K562 (cell line): ENCODE measurements at regions not wholly inside any gene's neighbourhood (a gene's known extent, or its start where the extent isn't known, plus 50 kb on each side); places are given as distances from the start of the nearest gene placed in this dataset.

Experiments used
- ATAC-seq: fragments of 200-7000 bp; cut with Tn5 transposase; 3 replicates; pipeline ENCODE4 v1.9.1; 2020; ENCODE audit warnings: moderate library complexity
- BruUV-seq: library from RNA; stranded (reverse); fragments of 400-500 nt; replicated peaks from 2 replicates; lab custom pipeline; 2021; lab: Mats Ljungman, UMichigan
- CTCF ChIA-PET: fragments of 300-600 bp; formaldehyde crosslinking; extraction: SDS; loops from one replicate; lab custom pipeline; 2021; ENCODE audit warnings: low intra/inter-chr PET ratio; lab: Yijun Ruan, JAX
- POLR2A ChIA-PET: fragments of 300-600, 350-650 bp; sonication (Branson Sonifier 250); formaldehyde crosslinking; extraction: SDS; loops from one replicate; lab custom pipeline; 2021; ENCODE audit warnings: antibody characterized with exemption, inconsistent platforms; lab: Yijun Ruan, JAX
- DNase-seq, 4 experiments: peaks; one replicate each; pipeline versions ENCODE4 v3.0.0 to v3.0.0-alpha.2; 2011 to 2018; ENCODE audit warnings: low spot score in 3 of 4, mixed read lengths in 3 of 4; ENCODE audit errors: extremely low read depth in 1 of 4
- FAIRE-seq: peaks from 2 replicates; lab custom pipeline; 2011; peaks lifted over from hg19 to GRCh38; lab: Jason Lieb, UNC
- H2AFZ ChIP-seq: 2 replicates; pipeline ENCODE4 v1.6.0; 2011; ENCODE audit warnings: low read depth, low read length, control low read depth, inconsistent platforms
- H3K27ac ChIP-seq: fragments of 200-600 bp; 3 replicates; pipeline ENCODE4 v1.8.0; 2011; ENCODE audit warnings: low read depth, mild to moderate bottlenecking, control low read depth, inconsistent platforms, low read length, moderate library complexity, mixed read lengths; ENCODE audit errors: extremely low read depth
- H3K27me3 ChIP-seq, 2 experiments: fragments of 300-600 bp in 1 of 2; 2 replicates in 1 of 2; 3 replicates in 1 of 2; pipeline versions ENCODE4 v1.6.0 to v1.8.0; 2011; ENCODE audit warnings: inconsistent platforms in 2 of 2, low read length in 2 of 2, mild to moderate bottlenecking in 1 of 2, mixed read lengths in 1 of 2, moderate library complexity in 1 of 2; ENCODE audit not compliant: control insufficient read depth in 2 of 2, insufficient read depth in 2 of 2
- H3K36me3 ChIP-seq: fragments of 300-600 bp; 3 replicates; pipeline ENCODE4 v1.8.0; 2011; ENCODE audit warnings: mild to moderate bottlenecking, low read length, inconsistent platforms; ENCODE audit not compliant: control insufficient read depth, insufficient read depth
- H3K4me1 ChIP-seq, 2 experiments: fragments of 200-600 bp in 1 of 2; replicated peaks in 1 of 2; 2 replicates in 1 of 2; 3 replicates in 1 of 2; pipeline versions ENCODE4 v1.5.1 to v1.8.0; 2011; ENCODE audit warnings: inconsistent platforms in 2 of 2, low read length in 2 of 2, mild to moderate bottlenecking in 1 of 2, mixed read lengths in 1 of 2, moderate library complexity in 1 of 2; ENCODE audit not compliant: control insufficient read depth in 2 of 2, insufficient read depth in 2 of 2
- H3K4me2 ChIP-seq: 2 replicates; pipeline ENCODE4 v1.6.1; 2011; ENCODE audit warnings: low read length, control low read depth, inconsistent platforms, mixed read lengths; ENCODE audit not compliant: insufficient read depth
- H3K4me3 ChIP-seq: fragments of 200-600 bp; sonication (generic), shearing (Covaris generic); 2 replicates; pipeline ENCODE4 v1.5.1; 2016; ENCODE audit warnings: control low read depth, inconsistent platforms
- H3K79me2 ChIP-seq: fragments of 200-600 bp; 3 replicates; pipeline ENCODE4 v1.8.0; 2011; ENCODE audit warnings: low read length, inconsistent platforms; ENCODE audit not compliant: control insufficient read depth, insufficient read depth
- H3K9ac ChIP-seq, 2 experiments: 2 replicates each; pipeline versions ENCODE4 v1.6.0 to v1.6.1; 2011; ENCODE audit warnings: low read depth in 2 of 2, low read length in 2 of 2, control low read depth in 1 of 2, inconsistent platforms in 1 of 2, mild to moderate bottlenecking in 1 of 2, mixed read lengths in 1 of 2; ENCODE audit not compliant: insufficient read depth in 1 of 2
- H3K9me1 ChIP-seq: one replicate; pipeline ENCODE4 v1.6.0; 2011; ENCODE audit warnings: inconsistent platforms, mild to moderate bottlenecking, low read length, moderate library complexity; ENCODE audit not compliant: control insufficient read depth, insufficient read depth
- H3K9me3 ChIP-seq: replicated peaks from 2 replicates; pipeline ENCODE4 v1.5.1; 2011; ENCODE audit warnings: low read depth, low read length, inconsistent platforms; ENCODE audit not compliant: control insufficient read depth, insufficient read depth
- H4K20me1 ChIP-seq: replicated peaks from 2 replicates; pipeline ENCODE4 v1.6.1; 2011; ENCODE audit warnings: low read length, inconsistent platforms, mixed read lengths; ENCODE audit not compliant: control insufficient read depth, insufficient read depth
- E2F5 ChIP-seq: sonication (generic); formaldehyde crosslinking; IDR thresholded peaks from 2 replicates; pipeline ENCODE4 v1.8.0; 2022; ENCODE audit warnings: mild to moderate bottlenecking, missing genetic modification reagents
- GATA2 ChIP-seq: sonication (generic); formaldehyde crosslinking; IDR thresholded peaks from 2 replicates; pipeline ENCODE4 v1.4.0; 2020; ENCODE audit warnings: mild to moderate bottlenecking, missing genetic modification reagents
- JUN ChIP-seq, 2 experiments: sonication (generic) in 1 of 2; formaldehyde crosslinking in 1 of 2; IDR thresholded peaks; 2 replicates each; pipeline versions ENCODE4 v1.6.1 to v1.8.0; 2012 to 2022; ENCODE audit warnings: borderline replicate concordance in 2 of 2, mild to moderate bottlenecking in 2 of 2, improper control_type of control experiment in 1 of 2, low read depth in 1 of 2, low read length in 1 of 2, missing genetic modification reagents in 1 of 2
- KLF1 ChIP-seq: fragments of 450-650 bp; IDR thresholded peaks from 2 replicates; pipeline ENCODE4 v1.6.1; 2016; ENCODE audit warnings: missing genetic modification characterization, missing compliant biosample characterization
- MYBL2 ChIP-seq, 2 experiments: fragments of 450-650 bp in 1 of 2; sonication (generic) in 1 of 2; formaldehyde crosslinking in 1 of 2; IDR thresholded peaks; 2 replicates each; pipeline versions ENCODE4 v1.6.1 to v1.8.1; 2017 to 2022; ENCODE audit warnings: borderline replicate concordance in 1 of 2, inconsistent platforms in 1 of 2, low read depth in 1 of 2, mild to moderate bottlenecking in 1 of 2, missing genetic modification reagents in 1 of 2, moderate library complexity in 1 of 2
- PRPF4 ChIP-seq: fragments of 200-400 bp; formaldehyde crosslinking; IDR thresholded peaks from one replicate; pipeline ENCODE4 v1.6.1; 2017; ENCODE audit warnings: low read length, low read depth, mild to moderate bottlenecking; ENCODE audit not compliant: insufficient read depth, poor library complexity, severe bottlenecking
- RFX1 ChIP-seq: fragments of 450-650 bp; IDR thresholded peaks from 2 replicates; pipeline ENCODE4 v1.6.1; 2016; ENCODE audit warnings: mild to moderate bottlenecking, moderate library complexity
- STAT5A ChIP-seq: IDR thresholded peaks from 2 replicates; pipeline ENCODE4 v1.6.1; 2012; ENCODE audit warnings: low read length, inconsistent platforms, borderline replicate concordance
- TCF3 ChIP-seq: sonication (generic); formaldehyde crosslinking; IDR thresholded peaks from 2 replicates; pipeline ENCODE4 v1.4.0; 2020; ENCODE audit warnings: mild to moderate bottlenecking, missing genetic modification reagents
- TCF7L2 ChIP-seq: fragments of 150-350 bp; IDR thresholded peaks from 2 replicates; pipeline ENCODE4 v1.6.1; 2016; ENCODE audit warnings: low read depth, mild to moderate bottlenecking, low read length, moderate library complexity
- VEZF1 ChIP-seq: fragments of 200-800 bp; sonication (Bioruptor generic); IDR thresholded peaks from 2 replicates; pipeline ENCODE4 v1.6.1; 2017; ENCODE audit warnings: missing genetic modification characterization, missing compliant biosample characterization
- ZFX ChIP-seq: sonication (generic); formaldehyde crosslinking; IDR thresholded peaks from 2 replicates; pipeline ENCODE4 v1.8.0; 2022; ENCODE audit warnings: mild to moderate bottlenecking, missing genetic modification reagents, moderate library complexity
- ZNF431 ChIP-seq: sonication (generic); formaldehyde crosslinking; IDR thresholded peaks from 2 replicates; pipeline ENCODE4 v1.8.0; 2022; ENCODE audit warnings: mild to moderate bottlenecking, missing genetic modification reagents
- ZSCAN29 ChIP-seq: fragments of 450-650 bp; IDR thresholded peaks from 2 replicates; pipeline ENCODE4 v1.6.1; 2017
- WGBS: fragments of 100-300 bp; shearing (Covaris generic); methylation state at CpG from one replicate; pipeline ENCODE4 v1.1.6; 2016; ENCODE audit warnings: low coverage, mixed read lengths; ENCODE audit not compliant: insufficient coverage; ENCODE audit errors: missing lambda C conversion rate; 5-methylcytosine and 5-hydroxymethylcytosine counted together
- in situ Hi-C: fragments of 300-500 bp; cut with MboI; formaldehyde crosslinking; loops from 4 replicates; pipeline ENCODE4 v1.15.0; 2018; ENCODE audit warnings: inconsistent platforms, mixed read lengths
- intact Hi-C: fragments of 100-400 bp; cut with micrococcal nuclease; formaldehyde crosslinking; loops from 2 replicates; pipeline ENCODE4 v1.14.2; 2022

- no peaks in the 10 kb centered on the region for H4K20me1 ChIP-seq
- in situ Hi-C loops: no loop called here
- ATAC-seq (no peak), DNase-seq (no peak), FAIRE-seq (no peak)
- POLR2A ChIA-PET: no interaction called here
- H3K9me1 ChIP-seq: no peaks in the 10 kb centered on the region
- no peaks in the 10 kb centered on the region for H3K9me3 ChIP-seq
- no peak overlapping the region for H3K4me2 ChIP-seq
- H2AFZ ChIP-seq: no peak overlapping the region
- CTCF ChIA-PET: no interaction called here
- H3K36me3 ChIP-seq: no peaks in the 10 kb centered on the region
- no peak overlapping the region for H3K9ac ChIP-seq
- 0% methylated on average over 1 of the region's 1 CpG for WGBS
- TF ChIP-seq VEZF1 (CRISPR knock-in tag): no peak
- TF ChIP-seq MYBL2 (IDR thresholded peaks at IDR 0.05; ENCODE audit: low read depth): no peak
- no peak for TF ChIP-seq MYBL2 (CRISPR knock-in tag; IDR thresholded peaks at IDR 0.05; ENCODE audit: borderline replicate concordance)
- TF ChIP-seq ZSCAN29: no peak
- TF ChIP-seq TCF3 (CRISPR knock-in tag): no peak
- no peak for TF ChIP-seq GATA2
- no peak for TF ChIP-seq PRPF4
- TF ChIP-seq ZFX (CRISPR knock-in tag): no peak
- no peak for TF ChIP-seq TCF7L2
- no peak for TF ChIP-seq RFX1
- TF ChIP-seq JUN (IDR thresholded peaks at IDR 0.05; ENCODE audit: borderline replicate concordance, low read depth, low read length): no peak
- TF ChIP-seq JUN (CRISPR knock-in tag; IDR thresholded peaks at IDR 0.05; ENCODE audit: borderline replicate concordance): no peak
- TF ChIP-seq STAT5A: no peak
- TF ChIP-seq KLF1 (tag): no peak
- no peak for TF ChIP-seq E2F5 (CRISPR knock-in tag)
- no peak for TF ChIP-seq ZNF431 (CRISPR knock-in tag)
- H3K4me1 ChIP-seq: no peaks in the 10 kb centered on the region
- intact Hi-C loops: no loop called here
- no TSS peak for BruUV-seq
- H3K79me2 ChIP-seq: no peaks in the 10 kb centered on the region
- H3K27me3 ChIP-seq: no peaks in the 10 kb centered on the region
- no peak overlapping the region for H3K27ac ChIP-seq
- H3K4me3 ChIP-seq: no peak overlapping the region
Measured at GRCh38 chr13:84038001-84038400, 155.7 kb upstream of the SLITRK1 start.
